Panc1 (cell line): ENCODE measurements at regions not wholly inside any gene's neighbourhood (a gene's known extent, or its start where the extent isn't known, plus 50 kb on each side); places are given as distances from the start of the nearest gene placed in this dataset.

ENCODE experiments used
- POLR2AphosphoS5 ChIP-seq: IDR thresholded peaks from 2 replicates; pipeline ENCODE4 v1.6.1; 2012; ENCODE audit warnings: mild to moderate bottlenecking, low read depth, low read length, moderate library complexity
- REST ChIP-seq, 2 experiments: IDR thresholded peaks; 2 replicates each; pipeline ENCODE4 v1.6.1; 2011 to 2012; ENCODE audit warnings: low read depth in 2 of 2, control low read depth in 1 of 2, low read length in 1 of 2, mild to moderate bottlenecking in 1 of 2, moderate library complexity in 1 of 2; ENCODE audit not compliant: insufficient read depth in 1 of 2
- SIN3A ChIP-seq: IDR thresholded peaks from 2 replicates; pipeline ENCODE4 v1.6.1; 2012; ENCODE audit warnings: low read depth, mild to moderate bottlenecking, low read length, moderate library complexity, borderline replicate concordance; ENCODE audit not compliant: insufficient read depth
- TCF7L2 ChIP-seq: IDR thresholded peaks from 2 replicates; pipeline ENCODE4 v1.6.1; 2011; ENCODE audit warnings: mild to moderate bottlenecking, low read depth, low read length, inconsistent platforms
- TF ChIP-seq, protein P1 (sequence below): fragments of 450-650 bp; IDR thresholded peaks from 2 replicates; pipeline ENCODE4 v1.5.1; 2017; ENCODE audit warnings: mild to moderate bottlenecking

DNA sequence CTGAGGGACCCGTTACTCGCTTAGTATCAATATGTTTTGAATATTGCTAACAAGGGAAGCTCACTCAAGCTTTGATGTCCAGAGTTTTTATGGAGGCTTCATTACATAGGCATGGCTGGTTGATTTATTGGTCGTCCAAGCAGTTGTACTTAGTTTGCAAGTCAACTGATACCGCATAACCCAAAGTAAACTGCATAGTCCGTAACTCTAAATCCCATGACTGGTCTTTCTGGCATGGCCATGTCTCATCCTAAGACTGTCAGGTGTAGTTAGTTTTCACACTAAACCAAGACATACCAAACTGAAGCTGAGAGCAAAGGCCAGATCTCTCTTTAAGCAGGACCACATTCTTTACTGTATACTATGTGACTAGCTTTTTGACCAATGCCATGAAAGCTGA lies 397.9 kb downstream of the TFEC start:
- TF ChIP-seq, protein P1, sequence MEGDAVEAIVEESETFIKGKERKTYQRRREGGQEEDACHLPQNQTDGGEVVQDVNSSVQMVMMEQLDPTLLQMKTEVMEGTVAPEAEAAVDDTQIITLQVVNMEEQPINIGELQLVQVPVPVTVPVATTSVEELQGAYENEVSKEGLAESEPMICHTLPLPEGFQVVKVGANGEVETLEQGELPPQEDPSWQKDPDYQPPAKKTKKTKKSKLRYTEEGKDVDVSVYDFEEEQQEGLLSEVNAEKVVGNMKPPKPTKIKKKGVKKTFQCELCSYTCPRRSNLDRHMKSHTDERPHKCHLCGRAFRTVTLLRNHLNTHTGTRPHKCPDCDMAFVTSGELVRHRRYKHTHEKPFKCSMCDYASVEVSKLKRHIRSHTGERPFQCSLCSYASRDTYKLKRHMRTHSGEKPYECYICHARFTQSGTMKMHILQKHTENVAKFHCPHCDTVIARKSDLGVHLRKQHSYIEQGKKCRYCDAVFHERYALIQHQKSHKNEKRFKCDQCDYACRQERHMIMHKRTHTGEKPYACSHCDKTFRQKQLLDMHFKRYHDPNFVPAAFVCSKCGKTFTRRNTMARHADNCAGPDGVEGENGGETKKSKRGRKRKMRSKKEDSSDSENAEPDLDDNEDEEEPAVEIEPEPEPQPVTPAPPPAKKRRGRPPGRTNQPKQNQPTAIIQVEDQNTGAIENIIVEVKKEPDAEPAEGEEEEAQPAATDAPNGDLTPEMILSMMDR, result no peak
- no peak for TF ChIP-seq POLR2AphosphoS5
- TF ChIP-seq TCF7L2, result no peak
- no peak for TF ChIP-seq SIN3A
- TF ChIP-seq REST (IDR thresholded peaks at IDR 0.05; ENCODE audit: insufficient read depth in 1 of 2, low read depth in 2 of 2, low read length in 1 of 2), result no peak
